Stomach (tissue), 4 donors: ENCODE measurements at regions not wholly inside any gene's neighbourhood (a gene's known extent, or its start where the extent isn't known, plus 50 kb on each side); places are given as distances from the start of the nearest gene placed in this dataset.

Source experiments
- POLR2A ChIP-seq, 4 donors: fragments of 450-650 bp; IDR thresholded peaks; one replicate each; pipeline ENCODE4 v1.6.1; 2016; ENCODE audit warnings: antibody characterized with exemption in 4 of 4, control low read depth in 2 of 4, mild to moderate bottlenecking in 1 of 4, moderate library complexity in 1 of 4
- POLR2AphosphoS5 ChIP-seq, 3 donors: sonication (generic); formaldehyde crosslinking; IDR thresholded peaks; one replicate each; pipeline ENCODE4 v1.6.1; 2016; ENCODE audit warnings: antibody characterized with exemption in 3 of 3

DNA sequence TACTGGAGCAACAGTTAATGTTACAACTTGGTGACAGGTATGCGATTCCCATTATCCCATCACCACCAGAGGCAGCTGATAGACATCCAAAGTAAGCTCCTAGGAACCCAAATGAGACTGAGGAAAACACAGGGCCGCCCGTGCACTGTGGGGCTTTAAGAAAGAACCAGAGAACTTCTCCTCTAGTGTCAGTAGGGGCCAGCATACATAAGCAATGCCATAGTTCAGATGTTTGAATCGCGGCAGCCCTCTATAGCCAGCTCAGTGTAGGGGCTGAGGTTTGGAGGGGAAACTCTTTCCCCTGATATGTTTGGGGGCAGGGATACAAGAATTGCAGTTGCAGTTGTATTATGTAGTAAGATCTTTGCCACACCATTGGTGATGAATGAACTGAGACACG is 593.3 kb upstream of the NCAM2 start:
- TF ChIP-seq POLR2AphosphoS5 (IDR thresholded peaks at IDR 0.05): no peak
- TF ChIP-seq POLR2A (IDR thresholded peaks at IDR 0.05): no peak
